GM19351 (cell line): ENCODE measurements at regions not wholly inside any gene's neighbourhood (a gene's known extent, or its start where the extent isn't known, plus 50 kb on each side); places are given as distances from the start of the nearest gene placed in this dataset.
"Not testable (repeated sequence)": the region's sequence is repeated elsewhere in the genome, so short reads cannot be mapped to it uniquely, and the experiment has no call there.

Experiments used
- ATAC-seq: cut with Tn5 transposase; IDR thresholded peaks from one replicate; pipeline ENCODE4 v1.9.1; 2021; ENCODE audit warnings: mild to moderate bottlenecking, moderate library complexity; ENCODE audit not compliant: unreplicated experiment

DNA sequence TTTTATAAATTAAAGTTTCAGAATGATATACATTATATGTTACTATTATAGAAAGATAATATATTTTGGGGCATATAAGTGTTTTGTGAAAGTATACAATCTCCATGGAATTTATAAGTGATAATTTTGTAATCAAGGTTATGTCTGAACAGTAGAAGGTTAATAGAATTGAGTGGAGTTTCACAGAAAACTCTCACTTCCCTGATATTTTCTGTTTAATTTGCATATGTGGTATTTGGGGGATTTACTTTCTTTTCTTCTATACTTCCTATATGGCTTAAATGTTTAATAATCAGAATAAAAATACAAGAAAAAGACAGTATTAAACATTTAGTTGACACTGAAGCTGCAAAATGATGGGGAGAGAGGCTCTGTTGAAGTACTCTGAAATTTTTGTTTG, 848.5 kb downstream of the DACH1 start:
- ATAC-seq, result no peak

DNA sequence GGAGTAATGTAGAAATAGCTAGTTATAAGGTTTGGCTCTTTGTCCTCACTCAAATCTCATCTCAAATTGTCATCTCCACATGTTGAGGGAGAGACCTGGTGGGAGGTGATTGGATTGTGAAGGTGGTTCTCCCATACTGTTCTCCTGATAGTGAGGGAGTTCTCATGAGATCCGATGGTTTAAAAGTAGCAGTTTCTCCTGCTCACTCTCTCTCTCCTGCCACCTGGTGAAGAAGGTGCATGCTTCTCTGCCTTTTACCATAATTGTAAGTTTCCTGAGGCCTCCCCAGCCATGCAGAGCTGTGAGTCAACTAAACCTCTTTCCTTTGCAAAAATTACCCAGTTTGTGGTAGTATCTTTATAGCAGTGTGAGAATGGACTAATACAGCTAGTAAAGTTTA, 849.4 kb downstream of the DACH1 start:
- ATAC-seq, result no peak

DNA sequence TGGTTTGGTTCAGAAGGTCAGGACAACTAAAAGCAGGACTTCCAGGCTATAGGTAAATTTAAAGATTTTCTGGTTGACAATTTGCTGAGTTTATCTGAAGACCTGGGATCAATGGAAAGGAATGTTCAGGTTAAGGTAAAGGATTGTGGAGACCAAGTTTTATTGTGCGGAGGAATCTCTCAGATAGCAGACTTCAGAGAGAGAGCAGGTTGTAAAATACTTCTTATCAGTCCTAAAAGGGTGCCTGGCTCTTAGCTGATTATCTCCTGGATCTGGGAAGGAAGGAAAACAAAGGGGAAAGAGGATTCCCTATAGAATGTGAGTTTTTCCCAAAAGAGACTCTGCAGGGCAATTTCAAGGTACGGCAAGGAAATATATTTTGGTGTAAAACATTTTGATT, 851.5 kb downstream of the DACH1 start:
- ATAC-seq, result no peak

DNA sequence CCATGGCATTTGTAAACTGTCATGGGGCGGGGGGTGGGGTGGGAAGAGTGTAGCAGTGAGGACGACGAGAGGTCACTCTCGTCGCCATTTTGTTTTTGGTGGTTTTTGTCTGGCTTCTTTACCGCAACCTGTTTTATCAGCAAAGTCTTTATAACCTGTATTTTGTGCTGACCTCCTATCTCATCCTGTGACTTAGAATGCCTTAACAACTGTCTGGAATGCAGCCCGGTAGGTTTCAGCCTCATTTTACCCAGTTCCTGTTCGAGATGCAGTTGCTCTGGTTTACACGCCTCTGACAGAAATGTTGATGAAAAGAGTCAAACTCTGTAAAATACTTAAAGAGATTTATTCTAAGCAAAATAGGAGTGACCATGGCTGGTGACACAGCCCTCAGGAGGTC, 852.0 kb downstream of the DACH1 start:
- ATAC-seq, result no peak

DNA sequence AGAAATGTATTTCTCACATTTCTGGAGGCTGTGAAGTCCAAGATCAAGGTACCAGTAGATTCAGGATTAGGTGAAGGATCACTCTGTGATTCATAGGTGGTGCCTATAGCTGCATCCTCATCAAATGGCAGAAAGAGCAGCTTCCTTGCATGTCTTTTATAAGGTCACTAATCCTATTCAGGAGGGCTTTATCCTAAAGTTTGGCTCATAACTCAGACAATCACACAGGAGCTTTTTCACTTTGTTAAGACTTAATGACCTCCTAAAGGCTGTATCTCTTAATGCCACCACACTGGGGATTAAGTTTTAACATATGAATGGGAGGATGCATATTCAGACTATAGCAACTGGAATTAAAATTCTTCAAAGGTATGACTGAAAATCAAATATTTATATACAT, 861.1 kb downstream of the DACH1 start:
- no peak for ATAC-seq

DNA sequence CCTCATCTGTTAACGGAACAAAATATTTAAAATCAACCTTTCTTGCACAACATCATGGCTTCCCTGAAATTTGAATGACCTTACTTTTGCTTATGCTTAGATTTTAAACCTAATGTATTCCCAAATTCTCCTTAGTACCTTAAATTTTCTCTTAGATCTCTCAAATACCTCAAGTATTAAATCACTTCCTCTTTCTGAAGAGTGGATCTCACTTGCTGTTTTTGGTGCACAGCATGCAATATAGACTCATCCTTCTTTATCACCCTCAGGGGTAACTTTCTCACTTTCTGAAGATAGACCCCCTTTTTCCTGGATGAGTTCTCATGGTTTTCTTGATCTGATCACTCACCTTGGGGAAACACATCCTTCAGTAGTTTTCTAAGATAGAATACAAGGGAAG, 871.7 kb downstream of the DACH1 start:
- ATAC-seq, result no peak

DNA sequence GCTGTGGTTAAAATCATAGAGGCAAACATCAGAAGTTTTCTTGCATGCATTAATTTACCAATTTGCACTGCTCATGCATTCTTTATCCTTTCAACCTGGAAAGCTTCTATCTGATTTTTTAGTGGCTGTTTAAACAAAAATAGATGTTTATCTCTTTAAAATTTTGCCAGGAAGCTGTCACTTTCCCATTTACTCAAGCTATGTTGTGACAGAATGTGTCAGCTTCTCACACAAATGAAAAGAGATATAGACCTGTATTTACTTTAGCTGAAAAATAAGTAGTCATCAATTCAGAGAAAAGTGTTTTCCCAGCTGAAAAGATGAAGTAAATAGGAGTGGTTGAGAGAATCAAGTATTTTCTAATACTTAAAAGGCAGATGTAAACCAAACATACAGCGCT, 872.8 kb downstream of the DACH1 start:
- ATAC-seq, result no peak

DNA sequence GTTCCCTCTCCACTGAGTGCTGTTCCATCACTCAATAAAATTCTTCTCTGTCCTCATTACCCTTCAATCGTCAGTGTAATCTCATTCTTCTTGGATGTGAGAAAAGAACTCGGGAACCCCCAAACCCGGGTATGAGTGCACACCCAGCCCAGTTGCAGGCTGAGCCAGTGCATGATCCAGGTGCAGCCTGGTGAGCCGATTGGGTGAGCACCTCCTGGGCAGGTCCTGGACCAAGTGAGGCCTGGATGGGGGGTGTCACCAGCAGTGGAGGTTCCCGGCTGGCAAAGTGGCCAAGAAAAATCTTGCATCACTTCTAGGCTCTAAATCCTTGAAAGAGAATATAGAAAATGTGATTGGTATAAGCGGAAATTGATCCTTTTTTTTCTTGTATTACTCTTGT, 878.8 kb upstream of the KLHL1 start:
- ATAC-seq, result no peak

DNA sequence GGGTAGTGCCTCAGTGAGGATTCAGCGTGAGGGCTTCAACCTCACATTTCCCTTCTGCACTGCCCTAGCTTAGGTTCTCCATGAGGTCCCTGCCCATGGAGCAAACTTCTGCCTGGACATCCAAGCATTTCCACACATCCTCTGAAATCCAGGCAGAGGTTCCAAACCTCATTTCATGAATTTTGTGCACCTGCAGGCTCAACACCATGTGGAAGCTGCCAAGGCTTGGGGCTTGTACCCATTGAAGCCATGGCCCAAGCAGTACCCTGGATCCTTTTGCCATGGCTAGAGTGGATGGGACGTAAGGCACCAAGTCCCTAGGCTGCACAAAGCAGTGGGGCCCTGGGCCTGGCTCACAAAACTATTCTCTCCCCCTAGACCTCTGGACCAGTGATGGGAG, 877.1 kb upstream of the KLHL1 start:
- no peak for ATAC-seq

DNA sequence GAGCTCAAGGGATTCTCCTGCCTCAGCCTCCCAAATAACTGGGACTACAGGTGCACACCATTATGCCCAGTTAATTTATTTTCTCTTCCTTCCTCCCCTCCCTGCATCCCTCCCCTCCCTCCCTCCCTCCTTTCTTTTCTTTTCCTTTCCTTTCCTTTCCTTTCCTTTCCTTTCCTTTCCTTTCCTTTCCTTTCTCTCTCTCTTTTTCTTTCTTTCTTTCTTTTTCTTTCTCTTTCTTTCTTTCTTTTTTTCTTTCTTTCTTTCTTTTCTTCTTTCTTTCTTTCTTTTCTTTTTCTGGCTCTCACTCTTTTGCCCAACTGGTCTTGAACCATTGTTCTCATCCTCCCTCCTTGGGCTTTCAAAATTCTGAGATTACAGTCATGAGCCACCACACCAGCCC, 873.0 kb upstream of the KLHL1 start:
- ATAC-seq, result not testable (repeated sequence)

DNA sequence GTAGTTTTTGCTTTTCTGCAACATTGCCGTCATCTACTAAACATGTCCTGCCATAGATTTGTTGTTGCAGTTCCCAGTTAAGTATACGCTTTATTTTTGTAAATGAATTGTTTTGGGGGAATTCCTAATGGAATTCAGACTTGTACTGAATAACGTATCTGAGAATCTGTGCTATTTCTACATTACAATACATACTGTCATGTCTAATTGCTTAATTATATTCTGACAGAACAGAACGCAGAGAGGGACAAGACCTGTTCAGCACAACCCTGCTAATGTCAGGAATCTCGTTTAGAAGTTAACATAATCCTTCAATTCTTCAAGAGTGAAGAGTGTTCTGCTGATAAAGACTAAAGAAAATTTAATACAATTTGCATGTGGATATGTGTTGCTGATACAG, 861.1 kb upstream of the KLHL1 start:
- ATAC-seq, result no peak

DNA sequence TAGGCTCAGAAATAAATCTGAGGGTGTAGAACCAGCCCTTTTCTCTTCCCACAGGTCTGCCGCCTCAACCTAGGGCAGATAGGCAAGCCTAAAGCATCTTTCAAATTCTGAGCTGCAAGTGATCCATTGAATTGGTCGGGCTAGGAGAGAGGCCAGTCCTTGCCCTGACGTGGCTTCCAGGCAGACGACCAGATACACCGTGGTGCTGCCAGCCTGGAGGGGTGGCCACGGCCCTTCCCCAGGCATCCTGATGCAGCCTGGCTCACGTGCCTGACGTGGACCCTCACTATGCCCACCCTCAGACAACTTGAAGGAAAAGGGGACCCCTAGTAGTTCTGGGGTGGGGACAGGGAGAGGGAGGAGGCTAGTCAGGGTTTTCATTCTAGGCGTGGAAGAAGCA, 859.3 kb upstream of the KLHL1 start:
- no peak for ATAC-seq

DNA sequence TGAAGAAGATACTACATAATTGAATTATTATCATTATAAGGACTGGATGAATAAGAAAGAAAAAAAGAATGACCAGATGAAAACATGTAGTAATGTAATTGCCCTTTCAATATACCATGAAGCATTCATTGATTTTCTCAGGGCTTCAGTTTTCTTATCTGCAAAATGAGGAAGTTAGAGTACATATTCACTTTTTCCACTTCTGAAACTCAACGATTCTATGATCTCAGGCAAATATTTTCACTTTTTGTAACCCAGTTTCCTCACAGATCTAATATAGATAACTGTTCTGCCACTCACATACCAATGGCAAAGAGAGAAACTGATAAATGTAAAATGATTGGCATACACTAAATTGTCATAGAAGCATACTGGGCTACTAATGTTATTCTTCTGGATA, 856.6 kb upstream of the KLHL1 start:
- no peak for ATAC-seq

DNA sequence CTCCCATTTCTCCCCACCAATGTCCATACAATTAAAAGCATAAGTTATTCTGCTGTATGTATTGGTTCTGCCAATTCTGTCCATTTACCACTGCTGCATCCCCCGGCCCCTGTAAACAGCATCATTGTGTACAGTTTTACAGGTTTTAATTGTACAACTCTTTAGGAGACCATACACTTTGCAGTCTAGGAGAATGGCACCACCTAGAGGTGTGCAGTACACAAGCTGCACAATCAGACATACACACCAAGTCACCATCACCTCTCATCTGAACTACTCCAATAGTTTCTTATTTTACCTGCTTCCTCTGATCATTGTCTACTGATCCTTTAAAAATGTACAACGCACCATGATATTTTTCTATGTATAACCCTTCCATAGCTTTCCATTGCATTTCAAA, 855.9 kb upstream of the KLHL1 start:
- no peak for ATAC-seq

DNA sequence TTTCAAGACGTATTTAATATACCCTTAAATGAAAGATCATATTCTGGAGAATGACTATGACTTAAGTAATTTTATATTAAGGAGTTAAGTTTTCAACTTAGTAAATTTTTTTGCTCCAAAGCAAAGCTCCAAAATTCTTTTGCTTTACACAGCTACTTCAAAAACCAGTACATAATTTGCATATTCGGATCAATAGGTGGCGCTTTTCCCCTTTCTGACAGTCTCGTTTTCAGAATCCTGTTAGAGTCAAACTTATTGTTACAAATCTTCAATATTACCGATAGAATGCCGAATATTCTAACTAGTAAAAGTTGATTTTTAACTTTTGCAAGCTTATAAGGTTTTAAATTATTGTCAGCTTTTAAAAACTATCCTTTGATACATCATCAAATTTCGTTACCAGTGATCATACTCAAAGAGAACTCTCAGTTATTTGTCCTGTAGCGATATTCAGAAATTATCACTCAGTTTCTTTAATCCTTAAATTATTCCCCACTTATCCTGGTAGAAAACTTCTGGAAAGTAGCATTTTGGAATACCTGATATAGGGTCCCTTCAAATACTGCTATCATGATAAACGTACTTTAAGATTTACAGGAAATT, 852.7 kb upstream of the KLHL1 start:
- peak; percentile 68 for ATAC-seq

DNA sequence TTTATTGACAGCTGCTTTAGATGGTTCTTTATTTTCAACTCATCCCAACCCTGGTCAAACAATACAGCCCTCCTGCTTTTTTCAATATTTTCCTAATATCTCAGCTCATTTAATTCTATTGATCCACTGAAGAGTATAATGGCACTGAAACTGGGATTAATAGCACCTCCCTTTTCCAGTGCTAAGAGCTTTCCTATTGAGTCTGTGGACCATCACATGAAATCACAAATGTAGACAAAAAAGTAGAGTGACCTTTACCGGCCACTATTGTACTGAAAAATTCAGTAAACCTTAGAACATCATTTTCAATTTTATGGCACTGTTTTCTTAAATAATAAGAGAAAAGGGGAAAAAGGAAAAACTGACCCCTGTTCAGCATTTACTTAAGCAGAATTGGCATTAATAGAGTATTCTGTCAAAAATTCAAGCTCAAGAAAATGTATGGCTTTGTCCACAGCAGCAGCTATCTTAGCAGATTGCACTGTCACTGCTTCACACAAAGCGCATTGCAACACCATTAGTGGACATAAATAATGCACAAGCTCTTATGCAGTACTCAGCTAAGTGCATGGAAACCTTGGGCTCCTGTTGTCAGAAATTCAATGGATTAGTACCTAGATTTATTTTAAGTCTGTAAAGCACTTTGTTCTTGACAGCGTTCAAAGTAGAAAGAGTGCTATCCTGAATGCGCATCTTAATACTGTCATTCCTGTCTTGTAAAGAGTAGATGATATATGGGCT, 851.0 kb upstream of the KLHL1 start:
- ATAC-seq, result no peak

DNA sequence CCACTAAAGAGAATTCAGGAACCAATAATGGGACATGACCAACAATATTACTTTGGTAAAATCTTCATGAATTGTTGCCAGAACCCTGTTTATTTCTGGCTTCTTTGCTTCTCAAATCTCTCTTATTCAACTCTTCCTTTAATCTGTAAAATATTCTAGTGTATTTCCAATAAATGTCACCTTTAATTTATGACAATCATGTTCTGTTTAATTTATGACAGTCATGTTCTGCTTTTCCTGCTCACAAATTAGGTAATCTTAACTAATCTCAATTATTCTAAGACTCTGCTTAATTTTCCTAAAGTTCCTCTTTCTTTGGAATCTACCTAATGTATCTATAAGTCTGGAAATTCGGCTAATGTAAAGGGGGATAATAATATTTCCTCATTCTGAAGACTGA, 847.6 kb upstream of the KLHL1 start:
- no peak for ATAC-seq

DNA sequence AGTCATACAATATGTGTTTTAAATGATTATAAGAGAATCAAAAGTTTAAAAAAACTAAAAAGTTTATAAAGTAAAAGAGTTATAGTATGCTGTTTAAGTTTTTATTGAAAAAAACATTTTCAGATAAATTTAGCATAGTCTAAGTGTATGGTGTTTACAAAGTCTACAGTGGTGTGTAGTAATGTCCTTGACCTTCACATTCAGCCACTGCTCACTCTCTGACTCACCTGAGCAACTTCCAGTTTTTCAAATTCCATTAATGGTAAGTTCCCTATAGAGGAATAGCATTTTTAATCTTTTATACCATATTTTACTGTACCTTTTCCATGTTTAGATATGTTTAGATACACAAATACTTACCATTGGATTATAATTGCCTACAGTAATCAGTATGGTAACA, 842.4 kb upstream of the KLHL1 start:
- ATAC-seq, result no peak

DNA sequence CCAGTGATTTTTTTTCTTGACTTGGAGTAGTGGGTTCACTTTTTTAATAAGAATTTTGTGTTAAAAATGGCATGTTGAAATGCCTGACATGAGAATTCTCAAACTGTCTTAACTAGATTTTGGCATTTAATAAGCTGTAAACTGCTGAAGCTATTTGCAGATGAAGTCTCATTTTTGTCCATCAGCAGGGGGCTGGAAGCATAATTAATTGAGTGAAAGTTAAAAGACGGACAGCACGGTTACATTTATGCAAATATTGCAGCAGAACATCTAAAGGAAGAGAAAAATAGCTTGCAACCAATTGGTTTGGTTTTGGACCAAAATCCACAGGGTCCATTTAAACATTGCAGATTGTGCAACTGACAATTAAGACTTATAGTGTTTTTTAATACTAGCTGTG, 837.3 kb upstream of the KLHL1 start:
- no peak for ATAC-seq

DNA sequence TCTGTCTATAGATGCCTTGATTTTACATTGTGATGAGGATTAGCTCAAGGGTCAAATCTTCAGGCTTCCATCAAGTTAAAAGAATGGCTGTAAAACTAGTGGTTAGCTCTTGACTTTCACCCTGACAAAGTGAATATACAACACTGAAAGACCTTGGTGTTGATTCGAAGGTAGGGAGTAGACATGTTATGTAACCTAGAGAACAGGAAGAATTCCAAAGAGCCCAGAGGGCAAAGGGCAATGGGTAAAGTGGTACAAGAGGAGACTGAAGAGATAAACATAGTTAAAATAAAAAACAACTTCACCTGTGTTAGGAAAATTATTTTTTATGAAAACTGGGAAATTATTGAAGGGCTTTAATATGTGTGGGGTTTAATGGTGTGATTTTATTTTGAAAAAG, 833.2 kb upstream of the KLHL1 start:
- no peak for ATAC-seq

DNA sequence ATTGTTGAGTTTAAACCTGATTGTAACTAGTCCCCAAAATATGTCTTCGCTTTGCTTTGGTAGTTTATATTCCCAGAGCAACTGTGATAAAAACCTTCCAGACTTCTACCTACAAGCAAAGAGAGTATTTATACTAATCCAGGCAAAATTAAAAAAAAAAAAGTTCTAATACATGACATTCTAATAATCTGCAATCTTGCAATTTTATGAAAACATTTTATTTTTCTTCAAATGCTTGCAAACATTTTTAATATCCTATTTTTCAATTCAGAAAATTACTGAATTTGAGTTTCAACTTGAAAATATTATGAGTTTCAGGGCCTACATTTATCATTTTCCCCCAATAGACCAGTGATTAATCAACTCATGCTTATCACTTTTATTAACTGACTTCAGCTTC, 830.2 kb upstream of the KLHL1 start:
- no peak for ATAC-seq

DNA sequence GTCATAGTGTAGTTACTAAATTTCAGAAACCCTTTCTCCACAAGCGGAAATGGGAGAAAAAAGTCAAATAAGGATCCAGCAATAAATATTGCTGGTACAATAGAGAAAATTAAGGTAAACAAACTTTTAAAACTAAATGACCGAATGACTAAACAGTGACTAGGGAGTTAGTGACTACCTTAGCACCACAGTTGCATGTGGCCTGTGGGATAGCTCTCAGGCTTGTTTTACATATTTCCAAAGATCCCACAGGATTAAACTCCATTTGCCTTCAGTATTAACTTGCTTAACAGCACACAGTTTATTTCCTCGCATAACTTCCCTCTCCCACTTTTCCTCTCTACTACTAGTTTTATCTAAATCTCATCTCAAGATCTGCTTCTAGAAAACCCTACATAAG, 824.3 kb upstream of the KLHL1 start:
- no peak for ATAC-seq
